ENCODE measurements at regions not wholly inside any gene's neighbourhood (a gene's known extent, or its start where the extent isn't known, plus 50 kb on each side); places are given as distances from the start of the nearest gene placed in this dataset.
"Not testable (repeated sequence)": the region's sequence is repeated elsewhere in the genome, so short reads cannot be mapped to it uniquely, and the experiment has no call there.

DNA sequence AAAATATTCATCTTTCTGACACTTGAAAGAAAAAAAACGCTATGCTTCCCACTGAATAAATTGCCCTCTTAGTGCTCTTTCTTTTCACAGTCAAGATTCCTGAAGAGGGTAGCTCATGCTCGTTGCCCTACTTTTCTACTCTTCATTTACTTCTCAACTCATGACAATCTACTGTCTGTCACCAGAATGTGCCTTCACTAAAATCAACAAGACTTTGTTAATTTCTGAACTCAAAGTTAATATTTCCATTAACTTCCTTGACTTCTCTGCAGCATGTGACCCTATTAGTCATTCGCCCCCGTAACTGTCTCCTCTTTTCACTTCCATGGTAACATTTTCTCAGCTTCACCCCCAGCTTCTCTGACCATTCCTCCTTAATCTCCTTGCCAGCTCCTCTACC lies 98.9 kb upstream of the MAPRE2 start:
- DNase-seq (ENCODE audit: low read depth in 2 of 2) = no peak

- DNase-seq (ENCODE audit: low read depth in 2 of 2) = no peak
These were observed 98.2 kb upstream of the MAPRE2 start for GRCh38 chr18:34942975-34943374.

- no peak for DNase-seq (ENCODE audit: low read depth in 2 of 2)
These were observed 97.6 kb upstream of the MAPRE2 start for GRCh38 chr18:34943587-34943986.

- DNase-seq (ENCODE audit: low read depth in 2 of 2) = no peak
These were observed 93.5 kb upstream of the MAPRE2 start for GRCh38 chr18:34947711-34948125.

- no peak for DNase-seq (ENCODE audit: low read depth in 2 of 2)
These were observed 89.4 kb upstream of the MAPRE2 start for GRCh38 chr18:34951625-34952379.

DNA sequence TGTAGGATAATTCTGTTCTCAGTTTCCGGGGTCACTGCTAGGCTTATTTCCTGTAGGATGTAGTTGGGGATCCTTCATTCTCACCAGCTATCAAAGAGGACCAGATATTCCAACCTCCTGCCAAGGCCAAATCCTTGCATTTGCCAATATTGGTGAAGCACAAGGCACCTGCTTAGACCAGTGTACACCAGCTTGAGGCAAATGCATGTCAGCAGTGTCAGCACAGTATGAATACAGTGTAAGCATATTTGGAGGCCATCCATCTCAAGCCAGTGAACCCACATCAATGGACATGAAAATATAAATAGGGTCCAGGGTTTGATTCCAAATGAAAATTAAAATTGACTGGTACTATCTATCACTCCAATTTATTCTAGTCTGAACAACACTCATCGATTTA lies 88.0 kb upstream of the MAPRE2 start:
- no peak for DNase-seq (ENCODE audit: low read depth in 2 of 2)

GRCh38 chr18:34955494-34955893 lies 85.7 kb upstream of the MAPRE2 start:
- DNase-seq (ENCODE audit: low read depth in 2 of 2) = not testable (repeated sequence)

DNA sequence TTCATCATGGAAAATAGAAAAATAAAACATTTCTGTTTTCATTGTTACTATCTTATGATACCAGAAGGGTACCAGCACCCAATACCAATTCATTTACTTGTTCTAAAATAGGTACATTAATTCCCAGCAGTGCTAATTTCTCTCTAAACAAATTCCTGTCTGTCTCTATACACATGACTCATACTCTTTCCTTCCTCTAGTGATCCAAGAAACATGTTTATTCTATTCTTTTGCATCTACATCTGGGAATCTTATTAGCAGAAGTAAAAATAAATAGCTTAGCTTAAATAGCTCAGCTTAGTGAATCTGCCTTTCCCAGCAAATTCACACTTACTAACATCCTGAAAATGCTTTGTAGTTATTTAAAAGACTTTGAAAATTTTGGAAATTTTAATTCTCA lies 84.5 kb upstream of the MAPRE2 start:
- no peak for DNase-seq (ENCODE audit: low read depth in 2 of 2)

DNA sequence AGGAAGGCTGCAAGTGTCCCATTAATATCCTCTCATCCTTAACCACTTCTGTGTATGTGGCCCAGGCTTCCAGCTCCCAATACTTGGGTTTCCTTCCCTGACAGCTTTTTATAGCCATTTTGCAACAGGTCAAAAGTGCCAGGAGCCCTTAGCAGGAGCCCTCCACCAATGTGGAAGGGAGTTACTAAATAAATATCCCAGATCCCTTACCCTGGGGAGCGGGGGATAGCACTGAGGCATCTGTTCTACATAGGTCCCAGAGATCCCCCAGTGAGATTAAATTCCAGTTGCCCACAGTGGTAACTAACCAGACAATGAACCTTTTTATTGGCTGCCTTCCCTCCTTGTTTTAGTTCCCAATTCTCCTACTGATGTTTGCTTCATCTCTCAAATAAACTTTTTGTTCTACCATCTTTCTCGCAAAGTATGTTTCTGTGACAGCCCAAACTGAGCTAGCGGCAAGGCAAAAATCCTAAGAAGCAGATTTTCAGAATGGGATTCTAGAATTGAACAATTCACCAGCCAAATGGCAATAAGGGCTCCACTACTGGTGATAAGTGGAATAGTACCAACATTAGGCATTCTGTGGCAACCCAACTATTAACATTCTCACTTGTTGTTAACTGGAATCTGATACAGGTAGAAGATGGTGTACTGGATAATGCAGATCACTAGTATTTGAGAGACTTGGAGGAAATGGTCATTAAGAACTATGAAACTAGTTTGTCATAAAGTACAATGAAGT lies 83.9 kb upstream of the MAPRE2 start:
- DNase-seq (ENCODE audit: low read depth in 2 of 2) = no peak

DNA sequence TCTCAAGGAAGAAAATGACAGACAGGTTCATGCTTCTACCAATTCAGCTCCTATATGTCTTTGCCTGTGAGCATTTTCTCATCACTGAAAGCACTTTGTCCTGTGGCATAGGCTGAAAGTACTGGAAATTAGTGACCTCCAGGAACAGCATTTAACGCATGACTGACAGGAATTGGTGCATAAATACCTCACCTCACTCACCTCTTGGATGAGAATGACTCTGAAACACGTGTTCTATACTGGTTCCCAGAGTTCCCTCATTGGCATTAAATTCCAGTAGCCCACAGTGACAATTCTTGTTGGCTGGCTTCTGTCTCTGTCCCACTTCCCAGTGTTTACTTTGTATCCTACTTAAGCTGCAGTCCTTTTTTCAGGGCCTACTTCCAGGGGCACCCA lies 83.4 kb upstream of the MAPRE2 start:
- DNase-seq (ENCODE audit: low read depth in 2 of 2) = no peak

DNA sequence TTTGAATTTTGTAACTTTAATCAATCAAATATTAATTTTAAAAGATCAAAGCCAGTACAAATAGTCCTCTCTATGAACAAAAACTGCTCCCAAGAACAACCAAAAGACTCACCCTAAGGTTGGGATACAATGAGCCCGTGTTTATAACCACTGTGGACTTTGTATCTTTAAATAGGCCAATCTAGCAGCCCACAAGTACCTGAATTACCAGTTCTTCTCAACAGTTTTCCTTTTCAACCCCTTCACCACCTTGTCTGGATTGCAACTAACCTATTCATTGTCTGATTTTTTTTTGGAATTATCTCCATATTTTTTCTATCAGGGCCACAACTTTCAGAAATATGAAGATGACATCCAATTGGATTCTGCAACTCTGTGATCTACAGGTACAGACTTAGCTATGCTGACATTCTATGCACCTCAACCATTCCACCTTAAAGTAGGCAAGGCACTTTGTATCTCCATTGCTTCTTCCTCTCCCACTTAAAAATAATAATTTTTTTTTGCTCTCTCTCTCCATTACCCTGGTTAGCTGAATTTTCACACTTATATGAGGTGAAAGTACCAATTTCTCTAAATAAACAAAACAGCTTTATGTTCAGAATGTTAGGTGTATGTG lies 81.9 kb upstream of the MAPRE2 start:
- DNase-seq (ENCODE audit: low read depth in 2 of 2) = no peak

DNA sequence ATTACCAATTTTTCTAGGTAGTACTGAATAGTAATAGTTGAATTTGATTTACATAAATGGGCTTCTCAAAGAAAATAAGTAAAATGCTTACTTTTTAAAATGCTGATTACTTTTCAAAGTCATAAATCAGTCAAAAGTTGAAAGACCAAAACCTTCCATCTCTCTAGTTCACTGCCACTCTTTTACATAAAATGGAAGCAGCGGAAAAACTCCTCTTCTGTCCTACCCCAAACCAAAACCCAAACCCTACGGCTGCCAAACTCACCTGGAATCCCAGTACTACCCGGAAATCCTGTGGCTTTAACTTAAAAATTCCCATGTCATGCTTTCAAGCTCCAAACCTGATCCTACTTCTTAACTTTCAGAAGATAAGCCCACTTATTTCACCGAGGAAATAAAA lies 81.2 kb upstream of the MAPRE2 start:
- no peak for DNase-seq (ENCODE audit: low read depth in 2 of 2)

- no peak for DNase-seq (ENCODE audit: low read depth in 2 of 2)
These were observed 76.1 kb upstream of the MAPRE2 start for GRCh38 chr18:34965108-34965507.

DNA sequence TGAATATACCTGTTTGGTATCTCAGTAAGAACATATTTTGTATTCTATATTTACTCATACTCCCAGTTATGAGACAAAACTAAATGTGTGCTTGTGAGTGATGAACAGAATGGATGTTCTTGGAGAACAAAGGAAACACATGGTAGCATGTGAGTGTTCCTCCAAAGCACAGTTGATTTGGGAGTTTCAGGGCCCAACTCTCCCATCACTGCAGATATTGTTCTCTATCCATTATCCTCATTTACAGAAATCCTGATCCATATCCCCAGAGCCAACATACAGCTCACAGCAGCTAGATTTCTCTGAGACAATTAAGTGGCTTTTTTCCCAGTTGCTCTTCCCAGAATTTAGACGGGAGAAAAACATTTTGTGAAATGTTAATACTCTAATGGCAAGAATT lies 75.6 kb upstream of the MAPRE2 start:
- DNase-seq (ENCODE audit: low read depth in 2 of 2) = no peak

GRCh38 chr18:34970106-34970505 lies 71.1 kb upstream of the MAPRE2 start:
- DNase-seq (ENCODE audit: low read depth in 2 of 2) = no peak

DNA sequence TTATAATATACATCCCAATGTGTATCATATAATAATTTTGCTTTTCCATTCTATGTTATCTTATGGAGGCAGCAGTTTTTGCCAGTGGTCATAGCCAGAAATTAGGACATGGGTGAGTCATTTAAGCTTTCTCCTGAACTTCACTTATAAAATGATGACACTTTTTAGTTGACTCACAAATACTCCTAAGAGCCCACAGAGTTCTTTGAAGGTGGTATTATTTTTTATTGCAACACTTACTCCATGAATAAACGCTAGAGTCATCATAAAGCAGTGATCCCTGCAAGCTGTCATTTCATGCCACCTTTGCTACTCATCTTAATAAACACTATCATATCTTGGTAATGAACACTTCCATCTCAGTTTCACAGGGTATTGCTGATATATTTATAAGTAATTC lies 69.9 kb upstream of the MAPRE2 start:
- DNase-seq (ENCODE audit: low read depth in 2 of 2) = no peak

GRCh38 chr18:34972765-34973414 lies 68.3 kb upstream of the MAPRE2 start:
- DNase-seq (ENCODE audit: low read depth in 2 of 2) = no peak

- no peak for DNase-seq (ENCODE audit: low read depth in 2 of 2)
These were observed 65.1 kb upstream of the MAPRE2 start for GRCh38 chr18:34976123-34976522.

GRCh38 chr18:34976534-34976898 lies 64.7 kb upstream of the MAPRE2 start:
- DNase-seq (ENCODE audit: low read depth in 2 of 2) = no peak

GRCh38 chr18:34976899-34977837 lies 64.0 kb upstream of the MAPRE2 start:
- DNase-seq (ENCODE audit: low read depth in 2 of 2) = peak; percentile 49 to 61

GRCh38 chr18:34977838-34978532 lies 63.2 kb upstream of the MAPRE2 start:
- peak; percentile 39 to 61 for DNase-seq (ENCODE audit: low read depth in 2 of 2)
